ENCODE measurements at regions not wholly inside any gene's neighbourhood (a gene's known extent, or its start where the extent isn't known, plus 50 kb on each side); places are given as distances from the start of the nearest gene placed in this dataset.

GRCh38 chr11:128361451-128362020 is 225.8 kb downstream of the ETS1 start:
- DNase-seq, result no peak

DNA sequence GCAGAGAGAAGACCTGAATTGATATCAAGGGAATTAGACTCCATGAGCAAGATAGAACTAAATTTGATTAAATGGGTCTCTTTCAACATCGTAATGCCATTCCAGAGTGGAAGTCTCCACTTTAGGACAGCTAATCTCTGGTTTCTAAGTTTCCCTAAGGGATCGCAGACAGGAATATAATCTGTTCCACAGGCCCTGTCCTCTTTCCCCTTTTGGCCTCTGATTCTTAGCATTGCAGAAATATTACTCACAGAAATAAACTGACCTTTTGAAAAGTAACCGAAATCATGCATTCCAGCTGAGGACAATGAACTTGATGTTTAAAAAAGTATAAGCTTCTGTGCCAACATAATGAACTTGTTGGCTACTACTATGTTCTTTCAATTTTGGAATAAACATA is 227.8 kb downstream of the ETS1 start:
- DNase-seq, result no peak

- no peak for DNase-seq
Measured at GRCh38 chr11:128357073-128357472, 230.3 kb downstream of the ETS1 start.

DNA sequence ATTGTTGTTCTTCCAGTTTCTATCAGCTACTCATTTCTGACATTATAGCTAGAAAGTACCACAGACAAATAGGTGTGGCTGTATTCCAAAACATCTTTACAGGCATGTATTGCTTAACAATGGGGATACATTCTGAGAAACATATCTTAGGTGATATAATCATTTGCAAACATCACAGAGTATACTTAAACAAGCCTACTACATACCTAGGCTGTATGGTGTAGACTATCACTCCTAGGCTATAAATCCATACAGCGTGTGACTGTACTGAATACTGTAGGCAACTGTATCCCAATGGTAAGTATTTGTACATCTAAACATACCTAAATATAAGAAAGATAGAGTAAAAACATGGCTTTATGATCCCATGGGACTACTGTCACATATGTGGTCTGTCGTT is 231.8 kb downstream of the ETS1 start:
- DNase-seq, result no peak

DNA sequence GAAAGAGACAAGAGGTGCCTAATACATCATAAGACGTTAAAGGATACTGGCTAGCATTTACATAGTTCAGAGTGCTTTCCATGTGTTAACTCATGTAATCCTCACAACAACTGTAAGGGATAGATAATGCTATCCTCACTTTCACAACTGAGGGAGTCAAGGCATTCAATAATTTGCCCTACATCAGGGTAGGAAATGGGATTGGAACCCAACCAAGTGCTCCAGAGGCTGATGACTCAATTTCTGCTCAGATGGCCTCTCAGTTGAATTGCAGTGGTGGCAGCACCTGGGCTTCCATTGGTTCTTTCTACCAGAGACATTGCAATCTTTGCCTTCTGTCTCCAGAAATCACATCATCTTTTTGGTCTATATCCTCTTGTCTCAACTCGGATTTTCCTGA is 232.9 kb downstream of the ETS1 start:
- DNase-seq, result no peak

DNA sequence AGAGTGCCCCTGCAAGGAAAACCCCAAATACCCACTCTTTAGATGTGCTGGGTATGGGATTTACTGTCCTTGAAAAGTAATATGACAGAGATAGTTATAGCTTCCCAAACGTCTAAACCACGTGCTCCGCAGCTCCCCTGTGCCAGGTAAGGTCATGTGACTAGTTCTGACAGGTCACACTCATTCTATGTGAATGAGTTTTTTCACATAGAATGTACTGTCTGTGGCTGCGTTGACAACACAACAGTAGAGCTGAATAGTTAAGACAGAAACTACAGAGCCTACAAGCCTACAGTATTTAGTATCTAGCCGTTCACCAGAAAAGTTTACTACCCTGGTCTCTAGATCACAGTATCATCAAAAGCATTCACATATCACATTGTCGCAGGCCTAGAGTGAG is 236.2 kb downstream of the ETS1 start:
- DNase-seq, result no peak

GRCh38 chr11:128349650-128350299 is 237.6 kb downstream of the ETS1 start:
- no peak for DNase-seq

DNA sequence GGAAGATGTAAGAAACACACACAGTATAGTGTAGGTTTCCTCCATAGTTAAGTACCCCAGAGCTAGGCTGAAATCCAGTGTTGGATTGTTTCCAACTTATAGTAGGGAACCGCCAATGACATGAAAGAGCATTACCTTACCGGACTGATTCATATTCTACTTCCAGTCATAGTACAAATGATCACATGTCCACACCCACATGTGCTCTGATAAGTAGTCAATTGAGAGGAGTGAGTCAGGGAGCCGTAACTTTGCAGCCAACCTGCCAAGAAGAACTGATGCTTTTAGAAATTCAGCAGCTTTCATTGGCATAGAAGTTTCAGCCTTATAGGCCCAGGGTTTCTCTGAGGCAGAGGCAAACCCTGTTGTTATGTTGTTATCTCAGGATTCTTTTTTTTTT is 240.6 kb downstream of the ETS1 start:
- DNase-seq, result no peak

- DNase-seq, result no peak
Measured at GRCh38 chr11:128345316-128345715, 242.0 kb downstream of the ETS1 start.

DNA sequence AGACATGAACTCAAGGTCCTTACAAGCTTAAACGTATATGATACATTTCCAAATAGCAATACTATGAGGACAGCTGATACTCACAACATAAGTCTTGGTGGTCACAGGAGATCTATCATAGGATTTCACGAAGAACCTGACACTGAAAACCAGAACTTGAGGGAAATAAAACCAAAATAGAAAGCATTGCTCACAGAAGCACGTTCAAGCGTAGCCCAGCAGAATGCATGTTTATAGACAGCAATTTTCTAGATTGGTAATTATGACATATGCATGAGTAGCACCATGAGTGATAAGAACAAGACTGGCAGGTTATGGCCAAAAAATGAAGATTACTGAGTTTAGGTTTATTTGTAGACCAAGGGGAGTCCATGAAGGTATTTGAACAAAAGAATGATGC is 243.5 kb downstream of the ETS1 start:
- no peak for DNase-seq

DNA sequence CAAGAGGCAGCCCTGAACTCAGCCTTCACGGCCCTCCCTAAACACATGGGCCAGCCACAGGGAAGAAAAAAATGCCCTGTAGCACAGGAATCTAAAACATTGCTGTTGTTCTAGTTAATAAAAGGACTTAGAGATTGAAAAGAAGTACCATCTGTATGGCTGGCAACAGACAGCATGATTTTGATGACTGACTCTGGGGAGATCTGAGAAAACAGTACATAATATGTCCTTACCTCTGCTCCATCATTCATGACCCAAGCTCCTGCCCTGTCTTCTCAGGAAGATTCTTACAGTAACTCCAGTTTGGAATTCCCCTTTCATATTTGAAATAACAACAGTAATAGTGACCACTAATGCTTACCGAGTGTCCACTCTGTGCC is 244.2 kb downstream of the ETS1 start:
- no peak for DNase-seq

DNA sequence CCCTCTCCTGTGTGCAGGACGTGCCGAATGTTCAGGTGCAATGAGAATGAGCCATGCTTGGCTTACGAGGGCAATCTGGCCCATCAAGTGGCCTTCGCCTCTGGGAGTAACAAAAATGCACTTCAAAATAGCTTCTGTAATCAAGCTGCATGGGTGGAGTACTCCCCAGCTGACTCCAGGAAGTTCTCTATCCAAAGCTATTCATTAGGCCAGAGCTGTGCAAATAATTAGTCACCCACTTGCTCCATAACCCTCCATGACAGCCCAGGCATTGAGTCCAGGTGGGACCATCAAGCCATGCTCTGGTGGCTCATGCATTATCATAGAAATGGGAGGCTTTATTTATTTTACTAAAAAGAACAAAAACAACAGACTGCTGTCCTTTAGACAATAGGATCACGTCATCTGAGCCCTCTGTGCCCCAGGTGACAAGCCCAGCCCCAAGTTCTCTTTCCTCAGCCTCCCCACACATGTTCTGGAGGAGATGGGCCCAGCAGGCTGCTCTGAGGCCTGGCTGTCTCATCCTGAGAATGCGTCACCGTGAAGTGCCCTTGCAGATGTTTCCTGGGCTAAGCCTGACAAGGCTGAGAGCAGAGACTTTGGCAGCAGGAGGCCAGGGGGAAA is 244.7 kb downstream of the ETS1 start:
- DNase-seq, result no peak

- no peak for DNase-seq
Measured at GRCh38 chr11:128341280-128342248, 245.8 kb downstream of the ETS1 start.

DNA sequence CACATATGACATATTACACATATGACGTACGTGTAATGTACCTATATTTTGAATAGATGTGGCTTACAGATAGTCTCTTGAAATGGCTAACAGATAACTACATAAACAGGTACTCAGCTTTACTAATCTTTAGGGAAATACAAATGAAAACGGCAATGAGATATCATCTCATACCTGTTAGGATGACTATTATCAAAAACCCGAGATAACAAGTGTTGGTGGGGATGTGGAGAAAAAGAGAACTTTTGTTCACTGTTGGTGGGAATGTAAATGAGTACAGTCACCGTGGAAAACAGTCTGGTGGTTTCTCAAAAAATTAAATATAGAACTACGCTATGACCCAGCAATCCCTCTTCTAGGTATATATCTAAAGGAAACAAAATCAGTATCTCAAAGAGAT is 247.6 kb downstream of the ETS1 start:
- no peak for DNase-seq

- no peak for DNase-seq
Measured at GRCh38 chr11:128338811-128339210, 248.5 kb downstream of the ETS1 start.

DNA sequence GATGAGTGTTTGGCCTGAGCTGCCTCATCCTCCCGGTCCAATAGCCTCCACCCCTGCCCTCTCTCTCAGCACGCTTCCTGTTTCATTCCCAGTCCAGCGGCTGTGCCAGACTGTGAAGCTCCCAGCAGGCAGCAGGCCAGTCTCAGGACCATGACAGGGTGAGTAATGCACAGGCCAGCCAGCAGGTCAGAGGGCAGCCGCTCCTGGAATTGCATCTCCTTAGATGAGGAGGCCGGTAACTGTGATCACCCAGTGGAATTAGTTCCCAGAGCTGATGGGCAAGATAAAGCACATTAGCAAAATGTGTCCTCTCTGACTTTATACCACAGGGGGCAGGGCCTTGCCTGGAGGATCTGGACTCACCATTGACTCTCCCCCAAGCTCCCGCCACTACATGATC is 251.2 kb downstream of the ETS1 start:
- no peak for DNase-seq

GRCh38 chr11:128335729-128336128 is 251.6 kb downstream of the ETS1 start:
- DNase-seq, result no peak

- no peak for DNase-seq
Measured at GRCh38 chr11:128334311-128335044, 252.9 kb downstream of the ETS1 start.

DNA sequence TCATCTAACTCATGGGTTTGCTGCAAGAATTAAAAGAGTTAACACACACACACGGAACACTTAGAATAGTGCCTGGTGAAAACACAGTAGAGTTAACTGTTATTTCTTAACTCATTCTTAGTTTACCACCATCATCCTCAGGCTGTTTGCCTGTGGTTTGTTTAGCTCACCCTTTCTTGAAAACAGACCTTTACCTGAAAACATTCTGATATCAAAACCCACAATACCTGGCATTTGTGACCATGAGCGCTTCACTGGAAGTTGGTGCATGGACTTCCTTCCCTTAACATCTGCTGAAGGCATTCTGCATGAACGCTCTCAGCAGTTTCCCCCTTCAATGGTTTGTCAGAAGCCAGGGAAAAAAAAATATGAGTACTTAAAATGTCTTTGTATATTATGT is 256.0 kb downstream of the ETS1 start:
- no peak for DNase-seq

DNA sequence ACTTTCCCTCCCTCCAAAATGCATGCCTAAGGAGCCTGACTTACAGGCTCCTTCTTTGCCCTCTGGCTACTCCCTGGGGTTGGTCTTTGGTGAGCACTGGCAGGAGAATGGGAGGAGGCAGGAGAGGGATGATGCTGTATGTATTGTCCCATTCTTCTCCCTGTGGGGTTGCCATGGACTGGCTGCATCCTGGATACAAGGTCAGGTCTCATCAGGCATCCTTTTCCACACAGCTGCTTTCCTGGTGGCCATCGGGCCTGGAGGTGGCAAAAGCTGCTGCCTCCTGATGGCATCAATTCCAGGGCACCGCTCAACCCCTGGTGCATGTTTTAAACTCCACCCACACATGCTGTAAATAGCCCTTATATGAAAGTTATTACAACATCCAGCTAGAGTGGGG is 257.2 kb downstream of the ETS1 start:
- DNase-seq, result no peak

- DNase-seq, result no peak
Measured at GRCh38 chr11:128328955-128329551, 258.3 kb downstream of the ETS1 start.

DNA sequence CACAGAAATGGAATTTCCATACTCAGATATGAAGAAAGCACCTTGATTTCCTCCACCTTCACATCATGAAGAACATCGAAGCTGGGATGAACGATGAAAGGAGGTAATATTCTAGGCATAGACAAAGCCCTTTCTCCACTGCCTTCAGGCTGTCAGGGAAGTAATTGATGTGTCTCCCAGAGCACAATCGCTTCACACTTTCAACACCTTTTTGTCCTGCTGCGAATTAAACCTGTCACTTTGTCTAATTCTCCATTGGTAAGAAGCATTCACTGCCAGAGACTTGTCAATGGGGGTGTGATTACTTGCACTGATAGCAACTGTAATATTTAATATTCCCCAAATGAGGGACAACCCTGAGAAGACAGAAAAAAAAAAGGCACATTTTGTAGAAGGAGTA is 260.1 kb downstream of the ETS1 start:
- no peak for DNase-seq

DNA sequence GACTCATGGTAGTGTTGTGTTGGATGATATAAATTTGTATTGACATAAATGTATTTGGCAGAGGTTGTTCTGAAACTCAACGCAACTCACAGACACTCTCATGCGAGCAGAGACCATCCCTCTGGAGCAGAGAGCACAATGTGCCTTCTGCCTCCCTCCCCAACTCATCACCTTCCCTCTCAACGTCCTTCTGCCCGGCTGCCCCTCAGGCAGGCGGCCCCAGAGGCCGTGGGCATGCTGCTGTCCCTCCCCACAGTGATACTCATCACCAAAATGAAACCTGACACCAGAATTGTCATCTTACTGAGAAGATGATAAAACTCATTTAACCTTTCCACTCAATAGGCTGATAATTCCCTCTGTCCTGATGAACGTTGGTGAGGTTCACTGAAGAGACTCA is 260.6 kb downstream of the ETS1 start:
- DNase-seq, result no peak

Measured in NCI-H2171 (cell line).